ENCODE measurements at regions not wholly inside any gene's neighbourhood (a gene's known extent, or its start where the extent isn't known, plus 50 kb on each side); places are given as distances from the start of the nearest gene placed in this dataset.

- Histone ChIP-seq H2AFZ (ENCODE audit: low read depth, low read length, poor library complexity, severe bottlenecking) (no peak overlapping the region), H3K4me1 (ENCODE audit: control insufficient read depth in 1 of 2, insufficient read depth in 2 of 2, low read length in 2 of 2) (no peaks in the 10 kb centered on the region), H3K27me3 (ENCODE audit: insufficient read depth, low read length) (no peaks in the 10 kb centered on the region), H4K20me1 (ENCODE audit: insufficient read depth) (no peaks in the 10 kb centered on the region), H3K9ac (ENCODE audit: low read length) (no peak overlapping the region), H3K79me2 (ENCODE audit: insufficient read depth, low read length) (no peaks in the 10 kb centered on the region), H3K9me3 (ENCODE audit: control insufficient read depth in 1 of 2, insufficient read depth in 1 of 2, low read depth in 1 of 2, low read length in 2 of 2) (no peaks in the 10 kb centered on the region), H3K4me3 (replicated peaks in 1 of 2; ENCODE audit: low read depth in 1 of 2, low read length in 2 of 2) (no peak overlapping the region), H3K27ac (ENCODE audit: low read depth, low read length) (no peak overlapping the region), H3K4me2 (ENCODE audit: low read length) (no peak overlapping the region), H3K9me2 (ENCODE audit: insufficient read depth) (no peaks in the 10 kb centered on the region), H3K36me3 (ENCODE audit: control insufficient read depth in 1 of 2, insufficient read depth in 2 of 2, low read length in 2 of 2) (no peaks in the 10 kb centered on the region)
- BruUV-seq (replicated peaks) = no TSS peak
- DNase-seq (ENCODE audit: low read depth, low spot score) = no peak
- ChIA-PET CTCF (no interaction called here), RAD21 (ENCODE audit: low non-redundant PET in 1 of 2, low total read pairs in 2 of 2, uncharacterized antibody in 2 of 2, unreplicated experiment in 2 of 2) (no interaction called here), POLR2A (no interaction called here)
- intact Hi-C loops (cut with micrococcal nuclease) = no loop called here
- TF ChIP-seq CEBPB (IDR thresholded peaks at IDR 0.05; ENCODE audit: low read depth) = no peak
- no peak for TF ChIP-seq POLR2A (IDR thresholded peaks at IDR 0.05; ENCODE audit: borderline replicate concordance, extremely low read depth, insufficient read depth, insufficient read length)
- TF ChIP-seq SIN3A (IDR thresholded peaks at IDR 0.05; ENCODE audit: low read depth) = no peak
- no peak for TF ChIP-seq ZNF274 (IDR thresholded peaks at IDR 0.05; ENCODE audit: low read depth, low read length)
- no peak for TF ChIP-seq YY1 (IDR thresholded peaks at IDR 0.05; ENCODE audit: extremely low read depth, insufficient replicate concordance, low read depth, low read length)
- TF ChIP-seq, protein P1, sequence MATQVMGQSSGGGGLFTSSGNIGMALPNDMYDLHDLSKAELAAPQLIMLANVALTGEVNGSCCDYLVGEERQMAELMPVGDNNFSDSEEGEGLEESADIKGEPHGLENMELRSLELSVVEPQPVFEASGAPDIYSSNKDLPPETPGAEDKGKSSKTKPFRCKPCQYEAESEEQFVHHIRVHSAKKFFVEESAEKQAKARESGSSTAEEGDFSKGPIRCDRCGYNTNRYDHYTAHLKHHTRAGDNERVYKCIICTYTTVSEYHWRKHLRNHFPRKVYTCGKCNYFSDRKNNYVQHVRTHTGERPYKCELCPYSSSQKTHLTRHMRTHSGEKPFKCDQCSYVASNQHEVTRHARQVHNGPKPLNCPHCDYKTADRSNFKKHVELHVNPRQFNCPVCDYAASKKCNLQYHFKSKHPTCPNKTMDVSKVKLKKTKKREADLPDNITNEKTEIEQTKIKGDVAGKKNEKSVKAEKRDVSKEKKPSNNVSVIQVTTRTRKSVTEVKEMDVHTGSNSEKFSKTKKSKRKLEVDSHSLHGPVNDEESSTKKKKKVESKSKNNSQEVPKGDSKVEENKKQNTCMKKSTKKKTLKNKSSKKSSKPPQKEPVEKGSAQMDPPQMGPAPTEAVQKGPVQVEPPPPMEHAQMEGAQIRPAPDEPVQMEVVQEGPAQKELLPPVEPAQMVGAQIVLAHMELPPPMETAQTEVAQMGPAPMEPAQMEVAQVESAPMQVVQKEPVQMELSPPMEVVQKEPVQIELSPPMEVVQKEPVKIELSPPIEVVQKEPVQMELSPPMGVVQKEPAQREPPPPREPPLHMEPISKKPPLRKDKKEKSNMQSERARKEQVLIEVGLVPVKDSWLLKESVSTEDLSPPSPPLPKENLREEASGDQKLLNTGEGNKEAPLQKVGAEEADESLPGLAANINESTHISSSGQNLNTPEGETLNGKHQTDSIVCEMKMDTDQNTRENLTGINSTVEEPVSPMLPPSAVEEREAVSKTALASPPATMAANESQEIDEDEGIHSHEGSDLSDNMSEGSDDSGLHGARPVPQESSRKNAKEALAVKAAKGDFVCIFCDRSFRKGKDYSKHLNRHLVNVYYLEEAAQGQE (IDR thresholded peaks at IDR 0.05; ENCODE audit: low read depth) = no peak
- TF ChIP-seq, protein P2, sequence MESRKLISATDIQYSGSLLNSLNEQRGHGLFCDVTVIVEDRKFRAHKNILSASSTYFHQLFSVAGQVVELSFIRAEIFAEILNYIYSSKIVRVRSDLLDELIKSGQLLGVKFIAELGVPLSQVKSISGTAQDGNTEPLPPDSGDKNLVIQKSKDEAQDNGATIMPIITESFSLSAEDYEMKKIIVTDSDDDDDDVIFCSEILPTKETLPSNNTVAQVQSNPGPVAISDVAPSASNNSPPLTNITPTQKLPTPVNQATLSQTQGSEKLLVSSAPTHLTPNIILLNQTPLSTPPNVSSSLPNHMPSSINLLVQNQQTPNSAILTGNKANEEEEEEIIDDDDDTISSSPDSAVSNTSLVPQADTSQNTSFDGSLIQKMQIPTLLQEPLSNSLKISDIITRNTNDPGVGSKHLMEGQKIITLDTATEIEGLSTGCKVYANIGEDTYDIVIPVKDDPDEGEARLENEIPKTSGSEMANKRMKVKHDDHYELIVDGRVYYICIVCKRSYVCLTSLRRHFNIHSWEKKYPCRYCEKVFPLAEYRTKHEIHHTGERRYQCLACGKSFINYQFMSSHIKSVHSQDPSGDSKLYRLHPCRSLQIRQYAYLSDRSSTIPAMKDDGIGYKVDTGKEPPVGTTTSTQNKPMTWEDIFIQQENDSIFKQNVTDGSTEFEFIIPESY (IDR thresholded peaks at IDR 0.05; ENCODE audit: extremely low read depth, insufficient replicate concordance, low read length) = no peak
- TF ChIP-seq RAD21 (IDR thresholded peaks at IDR 0.05; ENCODE audit: low read depth) = no peak
- no peak for TF ChIP-seq EZH2 (IDR thresholded peaks at IDR 0.05)
- no peak for TF ChIP-seq JUND (IDR thresholded peaks at IDR 0.05)
- TF ChIP-seq ELF1 (IDR thresholded peaks at IDR 0.05; ENCODE audit: borderline replicate concordance, low read depth) = no peak
- TF ChIP-seq CTCF (IDR thresholded peaks at IDR 0.05 in 2 of 3, conservative IDR thresholded peaks at IDR 0.05 in 1 of 3; ENCODE audit: borderline replicate concordance in 1 of 3, insufficient read depth in 1 of 3, low read depth in 2 of 3, low read length in 2 of 3) = no peak
- ATAC-seq = no peak
Measured at GRCh38 chr1:193365966-193366365, 179.6 kb upstream of the B3GALT2 start.

All from HCT116 (cell line).